K562 (cell line): ENCODE measurements at regions not wholly inside any gene's neighbourhood (a gene's known extent, or its start where the extent isn't known, plus 50 kb on each side); places are given as distances from the start of the nearest gene placed in this dataset.

Source experiments
- ATAC-seq: fragments of 200-7000 bp; cut with Tn5 transposase; 3 replicates; pipeline ENCODE4 v1.9.1; 2020; ENCODE audit warnings: moderate library complexity
- BruUV-seq: library from RNA; stranded (reverse); fragments of 400-500 nt; replicated peaks from 2 replicates; lab custom pipeline; 2021; lab: Mats Ljungman, UMichigan
- CTCF ChIA-PET: fragments of 300-600 bp; formaldehyde crosslinking; extraction: SDS; loops from one replicate; lab custom pipeline; 2021; ENCODE audit warnings: low intra/inter-chr PET ratio; lab: Yijun Ruan, JAX
- POLR2A ChIA-PET: fragments of 300-600, 350-650 bp; sonication (Branson Sonifier 250); formaldehyde crosslinking; extraction: SDS; loops from one replicate; lab custom pipeline; 2021; ENCODE audit warnings: antibody characterized with exemption, inconsistent platforms; lab: Yijun Ruan, JAX
- DNase-seq, 4 experiments: peaks; one replicate each; pipeline versions ENCODE4 v3.0.0 to v3.0.0-alpha.2; 2011 to 2018; ENCODE audit warnings: low spot score in 3 of 4, mixed read lengths in 3 of 4; ENCODE audit errors: extremely low read depth in 1 of 4
- FAIRE-seq: peaks from 2 replicates; lab custom pipeline; 2011; peaks lifted over from hg19 to GRCh38; lab: Jason Lieb, UNC
- H2AFZ ChIP-seq: 2 replicates; pipeline ENCODE4 v1.6.0; 2011; ENCODE audit warnings: low read depth, low read length, control low read depth, inconsistent platforms
- H3K27ac ChIP-seq: fragments of 200-600 bp; 3 replicates; pipeline ENCODE4 v1.8.0; 2011; ENCODE audit warnings: low read depth, mild to moderate bottlenecking, control low read depth, inconsistent platforms, low read length, moderate library complexity, mixed read lengths; ENCODE audit errors: extremely low read depth
- H3K27me3 ChIP-seq, 2 experiments: fragments of 300-600 bp in 1 of 2; 2 replicates in 1 of 2; 3 replicates in 1 of 2; pipeline versions ENCODE4 v1.6.0 to v1.8.0; 2011; ENCODE audit warnings: inconsistent platforms in 2 of 2, low read length in 2 of 2, mild to moderate bottlenecking in 1 of 2, mixed read lengths in 1 of 2, moderate library complexity in 1 of 2; ENCODE audit not compliant: control insufficient read depth in 2 of 2, insufficient read depth in 2 of 2
- H3K36me3 ChIP-seq: fragments of 300-600 bp; 3 replicates; pipeline ENCODE4 v1.8.0; 2011; ENCODE audit warnings: mild to moderate bottlenecking, low read length, inconsistent platforms; ENCODE audit not compliant: control insufficient read depth, insufficient read depth
- H3K4me1 ChIP-seq, 2 experiments: fragments of 200-600 bp in 1 of 2; replicated peaks in 1 of 2; 2 replicates in 1 of 2; 3 replicates in 1 of 2; pipeline versions ENCODE4 v1.5.1 to v1.8.0; 2011; ENCODE audit warnings: inconsistent platforms in 2 of 2, low read length in 2 of 2, mild to moderate bottlenecking in 1 of 2, mixed read lengths in 1 of 2, moderate library complexity in 1 of 2; ENCODE audit not compliant: control insufficient read depth in 2 of 2, insufficient read depth in 2 of 2
- H3K4me2 ChIP-seq: 2 replicates; pipeline ENCODE4 v1.6.1; 2011; ENCODE audit warnings: low read length, control low read depth, inconsistent platforms, mixed read lengths; ENCODE audit not compliant: insufficient read depth
- H3K4me3 ChIP-seq: fragments of 200-600 bp; sonication (generic), shearing (Covaris generic); 2 replicates; pipeline ENCODE4 v1.5.1; 2016; ENCODE audit warnings: control low read depth, inconsistent platforms
- H3K79me2 ChIP-seq: fragments of 200-600 bp; 3 replicates; pipeline ENCODE4 v1.8.0; 2011; ENCODE audit warnings: low read length, inconsistent platforms; ENCODE audit not compliant: control insufficient read depth, insufficient read depth
- H3K9ac ChIP-seq, 2 experiments: 2 replicates each; pipeline versions ENCODE4 v1.6.0 to v1.6.1; 2011; ENCODE audit warnings: low read depth in 2 of 2, low read length in 2 of 2, control low read depth in 1 of 2, inconsistent platforms in 1 of 2, mild to moderate bottlenecking in 1 of 2, mixed read lengths in 1 of 2; ENCODE audit not compliant: insufficient read depth in 1 of 2
- H3K9me1 ChIP-seq: one replicate; pipeline ENCODE4 v1.6.0; 2011; ENCODE audit warnings: inconsistent platforms, mild to moderate bottlenecking, low read length, moderate library complexity; ENCODE audit not compliant: control insufficient read depth, insufficient read depth
- H3K9me3 ChIP-seq: replicated peaks from 2 replicates; pipeline ENCODE4 v1.5.1; 2011; ENCODE audit warnings: low read depth, low read length, inconsistent platforms; ENCODE audit not compliant: control insufficient read depth, insufficient read depth
- H4K20me1 ChIP-seq: replicated peaks from 2 replicates; pipeline ENCODE4 v1.6.1; 2011; ENCODE audit warnings: low read length, inconsistent platforms, mixed read lengths; ENCODE audit not compliant: control insufficient read depth, insufficient read depth
- ATF1 ChIP-seq, 2 experiments: fragments of 450-650 bp in 1 of 2; IDR thresholded peaks; 2 replicates each; pipeline ENCODE4 v1.6.1; 2016; ENCODE audit warnings: missing compliant biosample characterization in 1 of 2, missing genetic modification characterization in 1 of 2
- CTBP1 ChIP-seq: fragments of 450-650 bp; IDR thresholded peaks from 2 replicates; pipeline ENCODE4 v1.6.1; 2016; ENCODE audit warnings: borderline replicate concordance
- GTF2A2 ChIP-seq: IDR thresholded peaks from 2 replicates; pipeline ENCODE4 v1.6.1; 2016; ENCODE audit warnings: mild to moderate bottlenecking, missing genetic modification characterization, missing compliant biosample characterization
- MXD1 ChIP-seq: fragments of 250-450 bp; sonication (Bioruptor Pico); IDR thresholded peaks from 2 replicates; pipeline ENCODE4 v1.8.0; 2021; ENCODE audit warnings: borderline replicate concordance, mild to moderate bottlenecking, moderate library complexity; ENCODE audit not compliant: poor library complexity, severe bottlenecking
- PCBP2 ChIP-seq: fragments of 200-400 bp; formaldehyde crosslinking; IDR thresholded peaks from 2 replicates; pipeline ENCODE4 v1.6.1; 2018; ENCODE audit warnings: low read length, low read depth, mild to moderate bottlenecking, moderate library complexity; ENCODE audit not compliant: poor library complexity, severe bottlenecking
- PKNOX1 ChIP-seq: fragments of 450-650 bp; IDR thresholded peaks from 2 replicates; pipeline ENCODE4 v1.6.1; 2016
- SFPQ ChIP-seq: fragments of 200-400 bp; formaldehyde crosslinking; IDR thresholded peaks from 2 replicates; pipeline ENCODE4 v1.6.1; 2017; ENCODE audit warnings: mild to moderate bottlenecking, low read depth, low read length, moderate library complexity
- TAF9B ChIP-seq: fragments of 450-650 bp; IDR thresholded peaks from 2 replicates; pipeline ENCODE4 v1.6.1; 2018; ENCODE audit warnings: mild to moderate bottlenecking; ENCODE audit not compliant: partially characterized antibody
- ZNF395 ChIP-seq: fragments of 200-800 bp; sonication (Bioruptor generic); IDR thresholded peaks from 2 replicates; pipeline ENCODE4 v1.6.1; 2017; ENCODE audit warnings: missing genetic modification characterization, missing compliant biosample characterization
- WGBS: fragments of 100-300 bp; shearing (Covaris generic); methylation state at CpG from one replicate; pipeline ENCODE4 v1.1.6; 2016; ENCODE audit warnings: low coverage, mixed read lengths; ENCODE audit not compliant: insufficient coverage; ENCODE audit errors: missing lambda C conversion rate; 5-methylcytosine and 5-hydroxymethylcytosine counted together
- in situ Hi-C: fragments of 300-500 bp; cut with MboI; formaldehyde crosslinking; loops from 4 replicates; pipeline ENCODE4 v1.15.0; 2018; ENCODE audit warnings: inconsistent platforms, mixed read lengths
- intact Hi-C: fragments of 100-400 bp; cut with micrococcal nuclease; formaldehyde crosslinking; loops from 2 replicates; pipeline ENCODE4 v1.14.2; 2022

- 0% methylated on average over 4 of the region's 4 CpGs for WGBS
- in situ Hi-C loops (no loop called here), intact Hi-C loops (no loop called here)
- no peaks in the 10 kb centered on the region for H3K4me1 ChIP-seq
- H3K79me2 ChIP-seq = no peaks in the 10 kb centered on the region
- no peaks in the 10 kb centered on the region for H3K9me1 ChIP-seq
- DNase-seq = no peak
- H3K9ac ChIP-seq = no peak overlapping the region
- ChIA-PET POLR2A (interaction anchor here (1.2 kb wide), 1 partner anchor 17 kb away, joined by 4 read pairs; no protein-coding TSS in a partner anchor), CTCF (no interaction called here)
- no peak for ATAC-seq
- no peak overlapping the region for H3K27ac ChIP-seq
- no peak for FAIRE-seq
- H4K20me1 ChIP-seq = no peaks in the 10 kb centered on the region
- no peak overlapping the region for H3K4me2 ChIP-seq
- H3K36me3 ChIP-seq = no peaks in the 10 kb centered on the region
- no peaks in the 10 kb centered on the region for H3K27me3 ChIP-seq
- no TSS peak for BruUV-seq
- no peak overlapping the region for H3K4me3 ChIP-seq
- no peak overlapping the region for H2AFZ ChIP-seq
- no peaks in the 10 kb centered on the region for H3K9me3 ChIP-seq
- no peak for TF ChIP-seq ATF1 (CRISPR knock-in tag; IDR thresholded peaks at IDR 0.05)
- TF ChIP-seq ATF1 (tag; IDR thresholded peaks at IDR 0.05) = no peak
- TF ChIP-seq PKNOX1 = no peak
- TF ChIP-seq ZNF395 = no peak
- TF ChIP-seq MXD1 (CRISPR knock-in tag) = no peak
- no peak for TF ChIP-seq GTF2A2
- TF ChIP-seq TAF9B = no peak
- no peak for TF ChIP-seq SFPQ
- no peak for TF ChIP-seq CTBP1
- TF ChIP-seq PCBP2 = no peak
Measured at GRCh38 chr20:40244286-40244685, 444.8 kb downstream of the MAFB start.
